ENCODE measurements at regions not wholly inside any gene's neighbourhood (a gene's known extent, or its start where the extent isn't known, plus 50 kb on each side); places are given as distances from the start of the nearest gene placed in this dataset.

DNA sequence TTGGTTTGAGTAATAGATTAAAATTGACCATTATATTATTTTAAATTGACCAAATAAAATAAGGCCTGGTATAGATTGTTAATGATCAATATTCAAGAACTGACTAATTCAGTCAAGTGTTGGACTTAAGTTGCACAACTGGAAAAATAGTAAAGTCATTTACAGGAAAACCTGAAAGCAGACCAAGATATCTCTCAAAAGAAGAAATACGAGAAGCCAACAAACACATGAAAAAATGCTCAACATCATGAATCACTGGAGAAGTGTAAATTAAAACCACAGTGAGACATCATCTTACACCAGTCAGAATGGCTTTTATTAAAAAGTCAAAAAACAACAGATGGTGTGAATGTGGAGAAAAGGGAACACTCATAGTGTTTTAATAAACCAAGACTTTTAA lies 80.4 kb upstream of the MALRD1 start:
- TF ChIP-seq POLR2AphosphoS5 (IDR thresholded peaks at IDR 0.05) (no peak), POLR2A (IDR thresholded peaks at IDR 0.05) (no peak)
- TF ChIP-seq, protein P1, sequence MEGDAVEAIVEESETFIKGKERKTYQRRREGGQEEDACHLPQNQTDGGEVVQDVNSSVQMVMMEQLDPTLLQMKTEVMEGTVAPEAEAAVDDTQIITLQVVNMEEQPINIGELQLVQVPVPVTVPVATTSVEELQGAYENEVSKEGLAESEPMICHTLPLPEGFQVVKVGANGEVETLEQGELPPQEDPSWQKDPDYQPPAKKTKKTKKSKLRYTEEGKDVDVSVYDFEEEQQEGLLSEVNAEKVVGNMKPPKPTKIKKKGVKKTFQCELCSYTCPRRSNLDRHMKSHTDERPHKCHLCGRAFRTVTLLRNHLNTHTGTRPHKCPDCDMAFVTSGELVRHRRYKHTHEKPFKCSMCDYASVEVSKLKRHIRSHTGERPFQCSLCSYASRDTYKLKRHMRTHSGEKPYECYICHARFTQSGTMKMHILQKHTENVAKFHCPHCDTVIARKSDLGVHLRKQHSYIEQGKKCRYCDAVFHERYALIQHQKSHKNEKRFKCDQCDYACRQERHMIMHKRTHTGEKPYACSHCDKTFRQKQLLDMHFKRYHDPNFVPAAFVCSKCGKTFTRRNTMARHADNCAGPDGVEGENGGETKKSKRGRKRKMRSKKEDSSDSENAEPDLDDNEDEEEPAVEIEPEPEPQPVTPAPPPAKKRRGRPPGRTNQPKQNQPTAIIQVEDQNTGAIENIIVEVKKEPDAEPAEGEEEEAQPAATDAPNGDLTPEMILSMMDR (IDR thresholded peaks at IDR 0.05): no peak
